B cell (primary cell): ENCODE measurements at regions not wholly inside any gene's neighbourhood (a gene's known extent, or its start where the extent isn't known, plus 50 kb on each side); places are given as distances from the start of the nearest gene placed in this dataset.

ENCODE experiments used
- ATAC-seq: fragments of 200-7000 bp; cut with Tn5 transposase; one replicate; pipeline ENCODE4 v1.10.0; 2021; ENCODE audit warnings: low read depth, mild to moderate bottlenecking, moderate number of reproducible peaks, moderate library complexity
- CTCF ChIA-PET: fragments of 350-600 bp; sonication (Branson Sonifier 250); formaldehyde crosslinking; loops from one replicate; lab custom pipeline; 2021; ENCODE audit warnings: antibody characterized with exemption, inconsistent platforms; lab: Charles Lee
- POLR2A ChIA-PET: fragments of 350-600 bp; sonication (Branson Sonifier 250); formaldehyde crosslinking; loops from one replicate; lab custom pipeline; 2021; ENCODE audit warnings: antibody characterized with exemption; lab: Charles Lee
- DNase-seq: peaks from one replicate; pipeline ENCODE4 v3.0.0; 2013
- H2AFZ ChIP-seq: 2 replicates; pipeline ENCODE4 v1.6.1; 2012; ENCODE audit warnings: mild to moderate bottlenecking, low read depth, low read length; ENCODE audit not compliant: insufficient read depth, poor library complexity, severe bottlenecking
- H3K27ac ChIP-seq, 2 donors: 1 replicate in 1 of 2; 2 replicates in 1 of 2; pipeline ENCODE4 v1.5.1; 2012 to 2013; ENCODE audit warnings: low read length in 2 of 2, mild to moderate bottlenecking in 2 of 2, moderate library complexity in 1 of 2
- H3K27me3 ChIP-seq, 4 experiments: fragments of 200-600 bp in 1 of 4; sonication (generic) in 1 of 4; replicated peaks in 1 of 4; 1 replicate in 2 of 4; 2 replicates in 2 of 4; pipeline versions ENCODE4 v1.6.1 to v1.7.0; 2013 to 2016; ENCODE audit warnings: low read length in 3 of 4, mild to moderate bottlenecking in 2 of 4, mixed read lengths in 1 of 4, moderate library complexity in 1 of 4; ENCODE audit not compliant: insufficient read depth in 4 of 4, control insufficient read depth in 3 of 4; ENCODE audit errors: control extremely low read depth in 1 of 4
- H3K36me3 ChIP-seq, 2 experiments: replicated peaks in 1 of 2; 1 replicate in 1 of 2; 2 replicates in 1 of 2; pipeline versions ENCODE4 v1.6.1 to v1.7.1; 2013; ENCODE audit warnings: low read length in 1 of 2; ENCODE audit not compliant: insufficient read depth in 2 of 2, control insufficient read depth in 1 of 2; ENCODE audit errors: control extremely low read depth in 1 of 2, extremely low read depth in 1 of 2
- H3K4me1 ChIP-seq, 2 donors: fragments of 200-600 bp in 1 of 2; sonication (generic) in 1 of 2; 1 replicate in 1 of 2; 2 replicates in 1 of 2; pipeline versions ENCODE4 v1.5.1 to v1.6.1; 2013 to 2017; ENCODE audit warnings: low read length in 2 of 2; ENCODE audit not compliant: control insufficient read depth in 2 of 2, insufficient read depth in 2 of 2
- H3K4me2 ChIP-seq: replicated peaks from 2 replicates; pipeline ENCODE3; 2012; ENCODE audit warnings: mild to moderate bottlenecking, low read depth, low read length; ENCODE audit not compliant: poor library complexity, severe bottlenecking
- H3K4me3 ChIP-seq, 5 experiments: fragments of 200-600 bp in 1 of 5; sonication (generic) in 1 of 5; 1 replicate in 3 of 5; 2 replicates in 2 of 5; pipeline versions ENCODE4 v1.5.1 to v1.7.0; 2011 to 2016; ENCODE audit warnings: low read length in 4 of 5, mild to moderate bottlenecking in 4 of 5, low read depth in 2 of 5, control low read depth in 1 of 5, moderate library complexity in 1 of 5; ENCODE audit not compliant: insufficient read depth in 1 of 5; ENCODE audit errors: control extremely low read depth in 1 of 5, extremely low read depth in 1 of 5
- H3K79me2 ChIP-seq: fragments of 200-600 bp; sonication (generic); one replicate; pipeline ENCODE4 v1.6.0; 2016; ENCODE audit warnings: low read length; ENCODE audit not compliant: control insufficient read depth, insufficient read depth
- H3K9ac ChIP-seq: fragments of 200-600 bp; sonication (generic); 2 replicates; pipeline ENCODE4 v1.6.1; 2017; ENCODE audit warnings: mild to moderate bottlenecking, low read length, moderate library complexity
- H3K9me3 ChIP-seq, 3 donors: one replicate each; pipeline versions ENCODE4 v1.6.1 to v1.7.1; 2013; ENCODE audit warnings: low read length in 2 of 3; ENCODE audit not compliant: control insufficient read depth in 2 of 3, insufficient read depth in 1 of 3; ENCODE audit errors: control extremely low read depth in 1 of 3
- H4K20me1 ChIP-seq: 2 replicates; pipeline ENCODE4 v1.6.0; 2012; ENCODE audit warnings: mild to moderate bottlenecking, low read length; ENCODE audit not compliant: insufficient read depth, control insufficient read depth, poor library complexity, severe bottlenecking
- H3K27ac Mint-ChIP-seq: one replicate; pipeline ENCODE4 v1.8.0; 2021; ENCODE audit warnings: mixed read lengths
- H3K27me3 Mint-ChIP-seq: one replicate; pipeline ENCODE4 v1.8.0; 2021; ENCODE audit warnings: mixed read lengths
- H3K4me1 Mint-ChIP-seq: one replicate; pipeline ENCODE4 v1.8.0; 2021; ENCODE audit warnings: mixed read lengths
- H3K4me3 Mint-ChIP-seq: one replicate; pipeline ENCODE4 v1.8.0; 2021; ENCODE audit warnings: mixed read lengths
- H3K9me3 Mint-ChIP-seq: one replicate; pipeline ENCODE4 v1.8.0; 2022; ENCODE audit warnings: mixed read lengths; ENCODE audit not compliant: insufficient read depth
- EZH2 ChIP-seq: IDR thresholded peaks from 2 replicates; pipeline ENCODE4 v1.6.1; 2012; ENCODE audit warnings: borderline replicate concordance, low read depth, mild to moderate bottlenecking, moderate library complexity, low read length; ENCODE audit not compliant: insufficient read depth, poor library complexity, severe bottlenecking
- WGBS: methylation state at CpG from one replicate; pipeline ENCODE4 v1.1.5; 2013; ENCODE audit warnings: missing lambda C conversion rate; ENCODE audit not compliant: insufficient coverage; 5-methylcytosine and 5-hydroxymethylcytosine counted together
- intact Hi-C: fragments of 100-400 bp; cut with micrococcal nuclease; formaldehyde crosslinking; loops from one replicate; pipeline ENCODE4 v1.10.0; 2022
- TF ChIP-seq, protein P1 (sequence below): fragments of 200-600 bp; IDR thresholded peaks from one replicate; pipeline ENCODE4 v1.8.0; 2022; ENCODE audit warnings: antibody characterized with exemption, mild to moderate bottlenecking

DNA sequence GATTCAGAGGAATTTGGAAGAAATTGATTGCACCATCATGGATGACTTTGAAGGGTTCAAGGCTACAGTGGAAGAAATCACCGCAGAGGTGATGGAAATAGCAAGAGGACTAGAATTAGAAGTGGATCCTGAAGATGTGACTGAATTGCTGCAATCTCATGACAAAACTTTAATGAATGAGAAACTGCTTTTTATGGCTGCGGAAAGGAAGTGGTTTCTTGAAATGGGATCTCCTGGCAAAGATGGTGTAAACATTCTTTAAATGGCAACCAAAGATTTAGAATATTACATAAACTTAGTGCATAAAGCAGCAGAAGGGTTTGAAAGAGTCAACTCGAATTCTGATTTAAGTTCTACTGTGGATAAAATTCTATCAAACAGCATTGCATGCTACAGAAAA, 698.6 kb downstream of the PLA2G4A start:
- TF ChIP-seq EZH2, result no peak
- TF ChIP-seq, protein P1, sequence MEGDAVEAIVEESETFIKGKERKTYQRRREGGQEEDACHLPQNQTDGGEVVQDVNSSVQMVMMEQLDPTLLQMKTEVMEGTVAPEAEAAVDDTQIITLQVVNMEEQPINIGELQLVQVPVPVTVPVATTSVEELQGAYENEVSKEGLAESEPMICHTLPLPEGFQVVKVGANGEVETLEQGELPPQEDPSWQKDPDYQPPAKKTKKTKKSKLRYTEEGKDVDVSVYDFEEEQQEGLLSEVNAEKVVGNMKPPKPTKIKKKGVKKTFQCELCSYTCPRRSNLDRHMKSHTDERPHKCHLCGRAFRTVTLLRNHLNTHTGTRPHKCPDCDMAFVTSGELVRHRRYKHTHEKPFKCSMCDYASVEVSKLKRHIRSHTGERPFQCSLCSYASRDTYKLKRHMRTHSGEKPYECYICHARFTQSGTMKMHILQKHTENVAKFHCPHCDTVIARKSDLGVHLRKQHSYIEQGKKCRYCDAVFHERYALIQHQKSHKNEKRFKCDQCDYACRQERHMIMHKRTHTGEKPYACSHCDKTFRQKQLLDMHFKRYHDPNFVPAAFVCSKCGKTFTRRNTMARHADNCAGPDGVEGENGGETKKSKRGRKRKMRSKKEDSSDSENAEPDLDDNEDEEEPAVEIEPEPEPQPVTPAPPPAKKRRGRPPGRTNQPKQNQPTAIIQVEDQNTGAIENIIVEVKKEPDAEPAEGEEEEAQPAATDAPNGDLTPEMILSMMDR, result no peak
- H3K27me3 Mint-ChIP-seq, result no peaks in the 10 kb centered on the region
- no peak overlapping the region for H3K27ac Mint-ChIP-seq
- Histone ChIP-seq H3K4me3 (no peak overlapping the region), H4K20me1 (no peaks in the 10 kb centered on the region), H2AFZ (no peak overlapping the region), H3K4me2 (no peak overlapping the region), H3K27ac (no peak overlapping the region), H3K9ac (no peak overlapping the region), H3K4me1 (no peaks in the 10 kb centered on the region), H3K79me2 (no peaks in the 10 kb centered on the region), H3K9me3 (no peaks in the 10 kb centered on the region), H3K27me3 (no peaks in the 10 kb centered on the region), H3K36me3 (no peaks in the 10 kb centered on the region)
- H3K4me1 Mint-ChIP-seq, result no peaks in the 10 kb centered on the region
- H3K4me3 Mint-ChIP-seq, result no peak overlapping the region
- ChIA-PET CTCF (no interaction called here), POLR2A (no interaction called here)
- intact Hi-C loops, result no loop called here
- no peaks in the 10 kb centered on the region for H3K9me3 Mint-ChIP-seq
- 91% methylated on average over 1 of the region's 3 CpGs for WGBS
- no peak for DNase-seq
- ATAC-seq, result no peak

GRCh38 chr1:187537936-187538335, 709.2 kb downstream of the PLA2G4A start:
- Histone ChIP-seq H2AFZ (no peak overlapping the region), H3K4me1 (no peaks in the 10 kb centered on the region), H3K9me3 (no peaks in the 10 kb centered on the region), H3K79me2 (no peaks in the 10 kb centered on the region), H4K20me1 (no peaks in the 10 kb centered on the region), H3K9ac (no peak overlapping the region), H3K27ac (no peak overlapping the region), H3K4me3 (no peak overlapping the region), H3K36me3 (no peaks in the 10 kb centered on the region), H3K27me3 (no peaks in the 10 kb centered on the region), H3K4me2 (no peak overlapping the region)
- Mint-ChIP-seq H3K9me3 (no peaks in the 10 kb centered on the region), H3K27me3 (no peaks in the 10 kb centered on the region), H3K4me3 (no peak overlapping the region), H3K4me1 (no peaks in the 10 kb centered on the region), H3K27ac (no peak overlapping the region)
- ATAC-seq (no peak), DNase-seq (no peak)
- intact Hi-C loops, result no loop called here
- TF ChIP-seq, protein P1, result no peak
- TF ChIP-seq EZH2, result no peak
- WGBS, result 94% methylated on average over 2 of the region's 4 CpGs
- CTCF ChIA-PET, result no interaction called here
- POLR2A ChIA-PET, result no interaction called here
